Endothelial cell of umbilical vein (primary cell): ENCODE measurements at regions not wholly inside any gene's neighbourhood (a gene's known extent, or its start where the extent isn't known, plus 50 kb on each side); places are given as distances from the start of the nearest gene placed in this dataset.

ENCODE experiments used
- BruUV-seq: library from RNA; stranded (reverse); fragments of 400-500 nt; replicated peaks from 2 replicates; lab custom pipeline; 2021; lab: Mats Ljungman, UMichigan
- CTCF ChIA-PET: fragments of 300-600, 350-600 bp; sonication (Branson Sonifier 250); formaldehyde crosslinking; loops from one replicate; lab custom pipeline; 2021; ENCODE audit warnings: antibody characterized with exemption, inconsistent platforms; lab: Charles Lee
- POLR2A ChIA-PET: fragments of 300-600, 350-600 bp; sonication (Branson Sonifier 250); formaldehyde crosslinking; loops from one replicate; lab custom pipeline; 2021; ENCODE audit warnings: antibody characterized with exemption, inconsistent platforms; lab: Charles Lee
- DNase-seq: peaks from one replicate; pipeline ENCODE4 v3.0.0-alpha.2; 2011; ENCODE audit warnings: low read depth, low spot score
- FAIRE-seq: peaks from 2 replicates; lab custom pipeline; 2011; peaks lifted over from hg19 to GRCh38; lab: Jason Lieb, UNC
- H2AFZ ChIP-seq: 2 replicates; pipeline ENCODE4 v1.6.0; 2012; ENCODE audit warnings: low read depth, low read length, control low read depth, inconsistent platforms
- H3K27ac ChIP-seq: 2 replicates; pipeline ENCODE4 v1.5.1; 2011; ENCODE audit warnings: low read depth, mild to moderate bottlenecking, control low read depth, low read length, moderate library complexity; ENCODE audit not compliant: insufficient read depth
- H3K27me3 ChIP-seq, 2 experiments: 2 replicates each; pipeline versions ENCODE4 v1.6.0 to v1.6.1; 2011; ENCODE audit warnings: low read length in 2 of 2, mixed read lengths in 1 of 2; ENCODE audit not compliant: control insufficient read depth in 2 of 2, insufficient read depth in 2 of 2
- H3K36me3 ChIP-seq, 2 experiments: 2 replicates in 1 of 2; 3 replicates in 1 of 2; pipeline ENCODE4 v1.5.1; 2011; ENCODE audit warnings: low read length in 2 of 2, mild to moderate bottlenecking in 1 of 2, moderate library complexity in 1 of 2; ENCODE audit not compliant: control insufficient read depth in 2 of 2, insufficient read depth in 2 of 2; ENCODE audit errors: extremely low read depth in 1 of 2
- H3K4me1 ChIP-seq: 3 replicates; pipeline ENCODE4 v1.5.1; 2011; ENCODE audit warnings: mild to moderate bottlenecking, low read length; ENCODE audit not compliant: control insufficient read depth, insufficient read depth; ENCODE audit errors: extremely low read depth
- H3K4me2 ChIP-seq: 2 replicates; pipeline ENCODE4 v1.6.1; 2011; ENCODE audit warnings: low read length, control low read depth, mixed read lengths; ENCODE audit not compliant: insufficient read depth
- H3K4me3 ChIP-seq, 3 experiments: fragments of 200-600 bp in 1 of 3; sonication (generic), shearing (Covaris generic) in 1 of 3; replicated peaks in 1 of 3; 2 replicates each; pipeline ENCODE4 v1.5.1; 2011 to 2016; ENCODE audit warnings: control low read depth in 3 of 3, low read length in 3 of 3, mild to moderate bottlenecking in 2 of 3, inconsistent platforms in 1 of 3, low read depth in 1 of 3, moderate library complexity in 1 of 3; ENCODE audit not compliant: insufficient read depth in 1 of 3
- H3K79me2 ChIP-seq: 2 replicates; pipeline ENCODE4 v1.6.0; 2012; ENCODE audit warnings: low read length, inconsistent platforms; ENCODE audit not compliant: control insufficient read depth, insufficient read depth
- H3K9ac ChIP-seq: replicated peaks from 2 replicates; pipeline ENCODE3; 2011; ENCODE audit warnings: low read length, control low read depth; ENCODE audit not compliant: insufficient read depth; ENCODE audit errors: extremely low read depth
- H3K9me1 ChIP-seq: replicated peaks from 3 replicates; pipeline ENCODE4 v1.6.0; 2011; ENCODE audit warnings: mild to moderate bottlenecking, low read length; ENCODE audit not compliant: control insufficient read depth, insufficient read depth; ENCODE audit errors: extremely low read depth
- H3K9me3 ChIP-seq: replicated peaks from 2 replicates; pipeline ENCODE4 v1.5.1; 2012; ENCODE audit warnings: low read length, inconsistent platforms; ENCODE audit not compliant: control insufficient read depth, insufficient read depth
- H4K20me1 ChIP-seq: replicated peaks from 2 replicates; pipeline ENCODE3; 2011; ENCODE audit warnings: mild to moderate bottlenecking, low read length; ENCODE audit not compliant: control insufficient read depth, insufficient read depth; ENCODE audit errors: extremely low read depth
- CTCF ChIP-seq, 2 donors: IDR thresholded peaks; 1 replicate in 1 of 2; 2 replicates in 1 of 2; pipeline ENCODE4 v1.5.1; 2011; ENCODE audit warnings: low read length in 2 of 2, mild to moderate bottlenecking in 2 of 2, moderate library complexity in 2 of 2, control low read depth in 1 of 2, inconsistent platforms in 1 of 2, low read depth in 1 of 2; ENCODE audit not compliant: insufficient read depth in 1 of 2; ENCODE audit errors: extremely low read depth in 1 of 2
- EZH2 ChIP-seq: IDR thresholded peaks from 2 replicates; pipeline ENCODE4 v1.6.1; 2012; ENCODE audit warnings: borderline replicate concordance, low read depth, mild to moderate bottlenecking, moderate library complexity, low read length, inconsistent platforms; ENCODE audit not compliant: severe bottlenecking
- FOS ChIP-seq: IDR thresholded peaks from 2 replicates; pipeline ENCODE4 v1.6.1; 2011; ENCODE audit warnings: mild to moderate bottlenecking, low read length, moderate library complexity, borderline replicate concordance; ENCODE audit not compliant: insufficient read depth
- GATA2 ChIP-seq: IDR thresholded peaks from 2 replicates; pipeline ENCODE4 v1.7.0; 2011; ENCODE audit warnings: low read depth, mild to moderate bottlenecking, moderate library complexity, mixed read lengths, low read length; ENCODE audit not compliant: insufficient read length, insufficient read depth
- JUN ChIP-seq: IDR thresholded peaks from 2 replicates; pipeline ENCODE4 v1.6.1; 2011; ENCODE audit warnings: borderline replicate concordance, low read depth; ENCODE audit not compliant: insufficient read length, insufficient read depth
- MAX ChIP-seq: IDR thresholded peaks from 2 replicates; pipeline ENCODE4 v1.6.1; 2011; ENCODE audit not compliant: insufficient read depth, insufficient read length
- MYC ChIP-seq: IDR thresholded peaks from one replicate; pipeline ENCODE4 v1.6.1; 2011; ENCODE audit warnings: mild to moderate bottlenecking, low read depth, low read length
- POLR2A ChIP-seq: IDR thresholded peaks from 2 replicates; pipeline ENCODE4 v1.6.1; 2012; ENCODE audit warnings: low read depth, mild to moderate bottlenecking, control low read depth, low read length
- POLR2AphosphoS5 ChIP-seq: IDR thresholded peaks from 2 replicates; pipeline ENCODE4 v1.6.1; 2012; ENCODE audit warnings: low read depth, mild to moderate bottlenecking, control low read depth, low read length, moderate library complexity; ENCODE audit not compliant: insufficient read depth
- dilution Hi-C: fragments of 300-500 bp; cut with MboI; formaldehyde crosslinking; loops from one replicate; pipeline ENCODE4 v1.15.0; 2019; ENCODE audit warnings: low sequenced_read_pairs; ENCODE audit not compliant: extremely low pct_ligation_motif_present
- intact Hi-C: fragments of 100-400 bp; cut with micrococcal nuclease; formaldehyde crosslinking; loops from one replicate; pipeline ENCODE4 v1.10.0; 2022

GRCh38 chr1:29392486-29393450 is 156.4 kb downstream of the PTPRU start:
- H3K9me3 ChIP-seq = no peaks in the 10 kb centered on the region
- no peak for FAIRE-seq
- TF ChIP-seq MYC = no peak
- no peak for TF ChIP-seq CTCF (IDR thresholded peaks at IDR 0.05; ENCODE audit: extremely low read depth in 1 of 2, insufficient read depth in 1 of 2, low read depth in 1 of 2, low read length in 2 of 2)
- TF ChIP-seq GATA2 = no peak
- TF ChIP-seq POLR2A = no peak
- no peak for TF ChIP-seq FOS
- TF ChIP-seq MAX = no peak
- TF ChIP-seq EZH2 = no peak
- no peak for TF ChIP-seq POLR2AphosphoS5
- no peak for TF ChIP-seq JUN
- ChIA-PET CTCF (interaction anchor here (1.5 kb wide), 1 partner anchor 9 kb away, joined by 5 read pairs; no protein-coding TSS in a partner anchor), POLR2A (interaction anchor here (0.6 kb wide), 1 partner anchor 53 kb away, joined by 5 read pairs; no protein-coding TSS in a partner anchor)
- no peak overlapping the region for H3K27ac ChIP-seq
- H3K79me2 ChIP-seq = no peaks in the 10 kb centered on the region
- H3K9ac ChIP-seq = no peak overlapping the region
- intact Hi-C loops = no loop called here
- H3K27me3 ChIP-seq = no peaks in the 10 kb centered on the region
- BruUV-seq = no TSS peak
- H3K4me3 ChIP-seq = no peak overlapping the region
- DNase-seq = no peak
- H3K4me1 ChIP-seq = no peaks in the 10 kb centered on the region
- H3K36me3 ChIP-seq = no peaks in the 10 kb centered on the region
- H4K20me1 ChIP-seq = no peaks in the 10 kb centered on the region
- dilution Hi-C loops = no loop called here
- H2AFZ ChIP-seq = no peak overlapping the region
- H3K4me2 ChIP-seq = no peak overlapping the region
- no peaks in the 10 kb centered on the region for H3K9me1 ChIP-seq
